SK-N-SH treated with all-trans-retinoic acid at 6 μM for 48 hours (cell line): ENCODE measurements at regions not wholly inside any gene's neighbourhood (a gene's known extent, or its start where the extent isn't known, plus 50 kb on each side); places are given as distances from the start of the nearest gene placed in this dataset.

ENCODE experiments used
- ATAC-seq: fragments of 200-7000 bp; cut with Tn5 transposase; 3 replicates; pipeline ENCODE4 v1.9.1; 2020; ENCODE audit warnings: mild to moderate bottlenecking, moderate library complexity
- ARNTL ChIP-seq: fragments of 450-650 bp; formaldehyde crosslinking; IDR thresholded peaks from 2 replicates; pipeline ENCODE4 v1.5.0; 2020; ENCODE audit warnings: low read depth, mild to moderate bottlenecking, moderate library complexity, borderline replicate concordance
- BACH2 ChIP-seq: fragments of 250-450 bp; sonication (Bioruptor Pico); IDR thresholded peaks from 2 replicates; pipeline ENCODE4 v1.9.0; 2021; ENCODE audit warnings: mild to moderate bottlenecking, borderline replicate concordance
- CSDC2 ChIP-seq: fragments of 250-450 bp; sonication (Bioruptor Pico); IDR thresholded peaks from 2 replicates; pipeline ENCODE4 v1.5.0; 2020; ENCODE audit warnings: mild to moderate bottlenecking, moderate library complexity
- ESRRG ChIP-seq: fragments of 250-450 bp; sonication (Bioruptor Pico); IDR thresholded peaks from 2 replicates; pipeline ENCODE4 v1.6.1; 2021; ENCODE audit warnings: mild to moderate bottlenecking
- GLIS3 ChIP-seq: fragments of 250-450 bp; sonication (Bioruptor Pico); IDR thresholded peaks from 2 replicates; pipeline ENCODE4 v1.5.0; 2020; ENCODE audit warnings: mild to moderate bottlenecking, moderate library complexity
- ISL1 ChIP-seq: fragments of 250-450 bp; sonication (Bioruptor Pico); IDR thresholded peaks from 2 replicates; pipeline ENCODE4 v2.1.2; 2022; ENCODE audit warnings: mild to moderate bottlenecking, moderate library complexity
- OSR1 ChIP-seq: fragments of 250-450 bp; sonication (Bioruptor Pico); IDR thresholded peaks from 2 replicates; pipeline ENCODE4 v1.8.0; 2022; ENCODE audit warnings: moderate library complexity, mild to moderate bottlenecking, inconsistent platforms
- PPARA ChIP-seq: fragments of 250-450 bp; sonication (Bioruptor Pico); IDR thresholded peaks from 2 replicates; pipeline ENCODE4 v1.5.0; 2020; ENCODE audit warnings: mild to moderate bottlenecking, borderline replicate concordance
- RARB ChIP-seq: fragments of 250-450 bp; sonication (Bioruptor Pico); IDR thresholded peaks from 2 replicates; pipeline ENCODE4 v1.8.0; 2021; ENCODE audit warnings: mild to moderate bottlenecking, moderate library complexity
- SNAI2 ChIP-seq: fragments of 250-450 bp; sonication (Bioruptor Pico); IDR thresholded peaks from 2 replicates; pipeline ENCODE4 v1.5.0; 2020; ENCODE audit warnings: mild to moderate bottlenecking, moderate library complexity
- TCF4 ChIP-seq: fragments of 250-450 bp; sonication (Bioruptor Pico); IDR thresholded peaks from 2 replicates; pipeline ENCODE4 v1.8.0; 2021; ENCODE audit warnings: mild to moderate bottlenecking, moderate library complexity, borderline replicate concordance
- TOX ChIP-seq: fragments of 250-450 bp; sonication (Bioruptor Pico); IDR thresholded peaks from 2 replicates; pipeline ENCODE4 v1.8.0; 2021; ENCODE audit warnings: mild to moderate bottlenecking, moderate library complexity, borderline replicate concordance
- ZC3H10 ChIP-seq: fragments of 250-450 bp; sonication (Bioruptor Pico); IDR thresholded peaks from 2 replicates; pipeline ENCODE4 v1.5.1; 2021; ENCODE audit warnings: mild to moderate bottlenecking, moderate library complexity
- ZFP30 ChIP-seq: fragments of 450-650 bp; formaldehyde crosslinking; IDR thresholded peaks from 2 replicates; pipeline ENCODE4 v1.5.0; 2022; ENCODE audit warnings: mild to moderate bottlenecking, moderate library complexity
- ZNF565 ChIP-seq: fragments of 450-650 bp; formaldehyde crosslinking; conservative IDR thresholded peaks from 2 replicates; pipeline ENCODE4 v1.5.0; 2020; ENCODE audit warnings: low read depth, mild to moderate bottlenecking, moderate library complexity
- ZNF70 ChIP-seq: fragments of 450-650 bp; formaldehyde crosslinking; IDR thresholded peaks from 2 replicates; pipeline ENCODE4 v1.5.0; 2020; ENCODE audit warnings: mild to moderate bottlenecking, moderate library complexity
- TF ChIP-seq, protein P1 (sequence below): fragments of 250-450 bp; sonication (Bioruptor Pico); IDR thresholded peaks from 2 replicates; pipeline ENCODE4 v1.5.1; 2021; ENCODE audit warnings: mild to moderate bottlenecking, moderate library complexity
- TF ChIP-seq, protein P2 (sequence below): fragments of 250-450 bp; sonication (Bioruptor Pico); IDR thresholded peaks from 2 replicates; pipeline ENCODE4 v1.5.0; 2020; ENCODE audit warnings: mild to moderate bottlenecking, moderate library complexity
- TF ChIP-seq, protein P3 (sequence below): fragments of 250-450 bp; sonication (Bioruptor Pico); IDR thresholded peaks from 2 replicates; pipeline ENCODE4 v1.8.0; 2021; ENCODE audit warnings: low read depth, mild to moderate bottlenecking, moderate library complexity, borderline replicate concordance
- TF ChIP-seq, protein P4 (sequence below): fragments of 250-450 bp; sonication (Bioruptor Pico); IDR thresholded peaks from 2 replicates; pipeline ENCODE4 v1.8.0; 2020; ENCODE audit warnings: mild to moderate bottlenecking, moderate library complexity, borderline replicate concordance
- TF ChIP-seq, protein P5 (sequence below): fragments of 250-450 bp; sonication (Bioruptor Pico); IDR thresholded peaks from 2 replicates; pipeline ENCODE4 v1.5.1; 2020; ENCODE audit warnings: low read depth, mild to moderate bottlenecking, moderate library complexity

DNA sequence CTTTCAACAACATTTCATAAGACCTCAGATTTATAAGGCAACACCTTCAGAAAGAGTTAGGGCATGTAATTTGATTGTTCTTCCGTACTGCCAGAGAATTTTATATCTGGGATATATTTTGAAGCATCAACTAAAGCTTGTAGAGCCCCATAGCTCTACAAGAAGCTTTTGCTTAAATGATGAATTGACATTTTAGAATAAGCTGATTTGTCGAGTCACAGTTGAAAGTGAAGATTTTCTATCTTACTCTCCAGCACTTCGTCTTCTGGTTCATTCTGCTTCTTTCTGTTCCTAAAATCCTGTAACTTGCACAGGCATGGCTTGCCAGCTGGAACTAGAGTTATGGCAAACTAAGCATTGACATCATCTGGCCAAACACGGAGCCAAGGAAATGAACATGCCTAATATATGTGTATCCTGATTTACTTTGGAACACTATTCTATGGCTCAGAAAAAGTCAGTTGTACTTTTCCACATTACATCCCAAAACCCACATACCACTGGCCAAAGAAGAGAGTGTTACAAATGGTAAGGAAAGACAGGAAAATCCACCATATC is 68.6 kb upstream of the MAST4 start:
- TF ChIP-seq PPARA (CRISPR knock-in tag), result no peak
- no peak for TF ChIP-seq ZNF565 (CRISPR knock-in tag)
- TF ChIP-seq ESRRG (CRISPR knock-in tag), result no peak
- TF ChIP-seq RARB (CRISPR knock-in tag), result no peak
- TF ChIP-seq, protein P1, sequence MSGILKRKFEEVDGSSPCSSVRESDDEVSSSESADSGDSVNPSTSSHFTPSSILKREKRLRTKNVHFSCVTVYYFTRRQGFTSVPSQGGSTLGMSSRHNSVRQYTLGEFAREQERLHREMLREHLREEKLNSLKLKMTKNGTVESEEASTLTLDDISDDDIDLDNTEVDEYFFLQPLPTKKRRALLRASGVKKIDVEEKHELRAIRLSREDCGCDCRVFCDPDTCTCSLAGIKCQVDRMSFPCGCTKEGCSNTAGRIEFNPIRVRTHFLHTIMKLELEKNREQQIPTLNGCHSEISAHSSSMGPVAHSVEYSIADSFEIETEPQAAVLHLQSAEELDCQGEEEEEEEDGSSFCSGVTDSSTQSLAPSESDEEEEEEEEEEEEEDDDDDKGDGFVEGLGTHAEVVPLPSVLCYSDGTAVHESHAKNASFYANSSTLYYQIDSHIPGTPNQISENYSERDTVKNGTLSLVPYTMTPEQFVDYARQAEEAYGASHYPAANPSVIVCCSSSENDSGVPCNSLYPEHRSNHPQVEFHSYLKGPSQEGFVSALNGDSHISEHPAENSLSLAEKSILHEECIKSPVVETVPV, result no peak
- TF ChIP-seq ZFP30, result no peak
- no peak for TF ChIP-seq BACH2 (CRISPR knock-in tag)
- TF ChIP-seq TCF4 (CRISPR knock-in tag), result no peak
- TF ChIP-seq, protein P2, sequence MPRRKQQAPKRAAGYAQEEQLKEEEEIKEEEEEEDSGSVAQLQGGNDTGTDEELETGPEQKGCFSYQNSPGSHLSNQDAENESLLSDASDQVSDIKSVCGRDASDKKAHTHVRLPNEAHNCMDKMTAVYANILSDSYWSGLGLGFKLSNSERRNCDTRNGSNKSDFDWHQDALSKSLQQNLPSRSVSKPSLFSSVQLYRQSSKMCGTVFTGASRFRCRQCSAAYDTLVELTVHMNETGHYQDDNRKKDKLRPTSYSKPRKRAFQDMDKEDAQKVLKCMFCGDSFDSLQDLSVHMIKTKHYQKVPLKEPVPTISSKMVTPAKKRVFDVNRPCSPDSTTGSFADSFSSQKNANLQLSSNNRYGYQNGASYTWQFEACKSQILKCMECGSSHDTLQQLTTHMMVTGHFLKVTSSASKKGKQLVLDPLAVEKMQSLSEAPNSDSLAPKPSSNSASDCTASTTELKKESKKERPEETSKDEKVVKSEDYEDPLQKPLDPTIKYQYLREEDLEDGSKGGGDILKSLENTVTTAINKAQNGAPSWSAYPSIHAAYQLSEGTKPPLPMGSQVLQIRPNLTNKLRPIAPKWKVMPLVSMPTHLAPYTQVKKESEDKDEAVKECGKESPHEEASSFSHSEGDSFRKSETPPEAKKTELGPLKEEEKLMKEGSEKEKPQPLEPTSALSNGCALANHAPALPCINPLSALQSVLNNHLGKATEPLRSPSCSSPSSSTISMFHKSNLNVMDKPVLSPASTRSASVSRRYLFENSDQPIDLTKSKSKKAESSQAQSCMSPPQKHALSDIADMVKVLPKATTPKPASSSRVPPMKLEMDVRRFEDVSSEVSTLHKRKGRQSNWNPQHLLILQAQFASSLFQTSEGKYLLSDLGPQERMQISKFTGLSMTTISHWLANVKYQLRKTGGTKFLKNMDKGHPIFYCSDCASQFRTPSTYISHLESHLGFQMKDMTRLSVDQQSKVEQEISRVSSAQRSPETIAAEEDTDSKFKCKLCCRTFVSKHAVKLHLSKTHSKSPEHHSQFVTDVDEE (CRISPR knock-in tag), result no peak
- TF ChIP-seq ISL1 (CRISPR knock-in tag), result no peak
- TF ChIP-seq, protein P3, sequence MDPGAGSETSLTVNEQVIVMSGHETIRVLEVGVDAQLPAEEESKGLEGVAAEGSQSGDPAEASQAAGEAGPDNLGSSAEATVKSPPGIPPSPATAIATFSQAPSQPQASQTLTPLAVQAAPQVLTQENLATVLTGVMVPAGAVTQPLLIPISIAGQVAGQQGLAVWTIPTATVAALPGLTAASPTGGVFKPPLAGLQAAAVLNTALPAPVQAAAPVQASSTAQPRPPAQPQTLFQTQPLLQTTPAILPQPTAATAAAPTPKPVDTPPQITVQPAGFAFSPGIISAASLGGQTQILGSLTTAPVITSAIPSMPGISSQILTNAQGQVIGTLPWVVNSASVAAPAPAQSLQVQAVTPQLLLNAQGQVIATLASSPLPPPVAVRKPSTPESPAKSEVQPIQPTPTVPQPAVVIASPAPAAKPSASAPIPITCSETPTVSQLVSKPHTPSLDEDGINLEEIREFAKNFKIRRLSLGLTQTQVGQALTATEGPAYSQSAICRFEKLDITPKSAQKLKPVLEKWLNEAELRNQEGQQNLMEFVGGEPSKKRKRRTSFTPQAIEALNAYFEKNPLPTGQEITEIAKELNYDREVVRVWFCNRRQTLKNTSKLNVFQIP (CRISPR knock-in tag), result no peak
- TF ChIP-seq GLIS3 (CRISPR knock-in tag), result no peak
- TF ChIP-seq TOX (CRISPR knock-in tag), result no peak
- no peak for ATAC-seq

DNA sequence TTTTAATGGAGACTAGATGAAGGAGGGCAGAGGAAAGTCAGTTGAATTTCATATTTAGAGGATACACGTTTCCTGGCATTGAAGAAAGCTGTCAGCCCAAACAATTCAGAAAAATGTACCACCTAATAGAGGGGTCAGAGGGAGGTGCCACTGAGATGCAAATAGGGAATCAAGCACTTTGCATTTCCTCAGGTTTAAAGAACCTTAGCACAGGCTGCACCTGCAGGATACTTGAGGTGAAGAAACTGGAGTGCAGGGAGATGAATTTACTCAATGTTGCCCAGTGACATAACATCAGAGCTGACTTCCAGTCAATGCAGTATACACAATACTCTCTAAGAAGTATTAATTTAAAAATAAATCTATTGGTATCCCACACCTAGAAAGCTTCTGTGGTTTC is 67.0 kb upstream of the MAST4 start:
- TF ChIP-seq RARB (CRISPR knock-in tag) (no peak), PPARA (CRISPR knock-in tag) (no peak), CSDC2 (CRISPR knock-in tag) (no peak), ZNF70 (no peak), ISL1 (CRISPR knock-in tag) (no peak), ESRRG (CRISPR knock-in tag) (no peak)
- TF ChIP-seq, protein P4, sequence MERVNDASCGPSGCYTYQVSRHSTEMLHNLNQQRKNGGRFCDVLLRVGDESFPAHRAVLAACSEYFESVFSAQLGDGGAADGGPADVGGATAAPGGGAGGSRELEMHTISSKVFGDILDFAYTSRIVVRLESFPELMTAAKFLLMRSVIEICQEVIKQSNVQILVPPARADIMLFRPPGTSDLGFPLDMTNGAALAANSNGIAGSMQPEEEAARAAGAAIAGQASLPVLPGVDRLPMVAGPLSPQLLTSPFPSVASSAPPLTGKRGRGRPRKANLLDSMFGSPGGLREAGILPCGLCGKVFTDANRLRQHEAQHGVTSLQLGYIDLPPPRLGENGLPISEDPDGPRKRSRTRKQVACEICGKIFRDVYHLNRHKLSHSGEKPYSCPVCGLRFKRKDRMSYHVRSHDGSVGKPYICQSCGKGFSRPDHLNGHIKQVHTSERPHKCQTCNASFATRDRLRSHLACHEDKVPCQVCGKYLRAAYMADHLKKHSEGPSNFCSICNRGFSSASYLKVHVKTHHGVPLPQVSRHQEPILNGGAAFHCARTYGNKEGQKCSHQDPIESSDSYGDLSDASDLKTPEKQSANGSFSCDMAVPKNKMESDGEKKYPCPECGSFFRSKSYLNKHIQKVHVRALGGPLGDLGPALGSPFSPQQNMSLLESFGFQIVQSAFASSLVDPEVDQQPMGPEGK (CRISPR knock-in tag), result no peak
- ATAC-seq, result no peak

DNA sequence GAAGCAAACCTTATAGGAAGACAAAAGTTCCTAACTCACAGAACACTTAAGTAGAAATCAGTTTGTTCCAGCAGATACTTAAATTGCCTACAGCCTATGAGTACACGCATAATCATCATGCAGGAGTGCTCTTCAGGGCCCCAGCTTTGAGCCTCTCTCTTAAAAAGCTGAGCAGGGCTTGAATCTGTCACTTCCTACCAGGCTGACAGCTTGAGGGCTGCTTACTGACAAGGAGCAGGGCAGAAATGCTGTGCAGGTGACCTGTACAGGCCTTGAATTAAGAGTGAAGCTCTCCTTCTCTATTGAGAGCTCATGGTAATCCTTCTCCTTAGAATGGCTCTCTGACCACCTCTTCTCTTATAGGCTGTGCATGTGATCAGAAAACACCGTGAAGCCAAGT is 66.5 kb upstream of the MAST4 start:
- no peak for ATAC-seq
- TF ChIP-seq TOX (CRISPR knock-in tag), result no peak
- no peak for TF ChIP-seq CSDC2 (CRISPR knock-in tag)
- TF ChIP-seq BACH2 (CRISPR knock-in tag), result no peak
- TF ChIP-seq, protein P5, sequence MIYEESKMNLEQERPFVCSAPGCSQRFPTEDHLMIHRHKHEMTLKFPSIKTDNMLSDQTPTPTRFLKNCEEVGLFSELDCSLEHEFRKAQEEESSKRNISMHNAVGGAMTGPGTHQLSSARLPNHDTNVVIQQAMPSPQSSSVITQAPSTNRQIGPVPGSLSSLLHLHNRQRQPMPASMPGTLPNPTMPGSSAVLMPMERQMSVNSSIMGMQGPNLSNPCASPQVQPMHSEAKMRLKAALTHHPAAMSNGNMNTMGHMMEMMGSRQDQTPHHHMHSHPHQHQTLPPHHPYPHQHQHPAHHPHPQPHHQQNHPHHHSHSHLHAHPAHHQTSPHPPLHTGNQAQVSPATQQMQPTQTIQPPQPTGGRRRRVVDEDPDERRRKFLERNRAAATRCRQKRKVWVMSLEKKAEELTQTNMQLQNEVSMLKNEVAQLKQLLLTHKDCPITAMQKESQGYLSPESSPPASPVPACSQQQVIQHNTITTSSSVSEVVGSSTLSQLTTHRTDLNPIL (CRISPR knock-in tag), result no peak
- no peak for TF ChIP-seq ARNTL
- TF ChIP-seq ZC3H10 (CRISPR knock-in tag), result no peak
- TF ChIP-seq, protein P3 (CRISPR knock-in tag), result no peak
- TF ChIP-seq SNAI2 (CRISPR knock-in tag), result no peak
- TF ChIP-seq, protein P4 (CRISPR knock-in tag), result no peak
- TF ChIP-seq TCF4 (CRISPR knock-in tag), result no peak
- TF ChIP-seq, protein P2 (CRISPR knock-in tag), result no peak
- no peak for TF ChIP-seq OSR1 (CRISPR knock-in tag)
- TF ChIP-seq RARB (CRISPR knock-in tag), result no peak
